BLaER1 treated with 17β-estradiol and CSF1 and Interleukin-3, amounts not matched to agents 10 nM and 100 nM (cell line): ENCODE measurements at regions not wholly inside any gene's neighbourhood (a gene's known extent, or its start where the extent isn't known, plus 50 kb on each side); places are given as distances from the start of the nearest gene placed in this dataset.
A peak's percentile ranks its signal among the peaks of the same experiment; 100 is the strongest.

ENCODE experiments used
- H3K27ac ChIP-seq, 11 experiments: shearing (Covaris generic); formaldehyde crosslinking; 2 replicates each; pipeline ENCODE4 v1.8.1; 2022
- H3K27me3 ChIP-seq, 11 experiments: shearing (Covaris generic); formaldehyde crosslinking; 2 replicates each; pipeline ENCODE4 v1.8.1; 2022
- H3K36me3 ChIP-seq, 11 experiments: shearing (Covaris generic); formaldehyde crosslinking; 2 replicates each; pipeline ENCODE4 v1.8.1; 2022
- H3K4me1 ChIP-seq, 10 experiments: shearing (Covaris generic); formaldehyde crosslinking; 2 replicates each; pipeline ENCODE4 v1.8.1; 2022
- H3K4me2 ChIP-seq, 11 experiments: shearing (Covaris generic); formaldehyde crosslinking; 2 replicates each; pipeline ENCODE4 v1.8.1; 2022
- H3K4me3 ChIP-seq, 10 experiments: shearing (Covaris generic); formaldehyde crosslinking; 2 replicates each; pipeline ENCODE4 v1.8.1; 2022
- H3K9ac ChIP-seq, 11 experiments: shearing (Covaris generic); formaldehyde crosslinking; 2 replicates each; pipeline ENCODE4 v1.8.1; 2022
- H3K9me3 ChIP-seq, 11 experiments: shearing (Covaris generic); formaldehyde crosslinking; replicated peaks in 1 of 11; 2 replicates each; pipeline ENCODE4 v1.8.1; 2022
- H4K20me1 ChIP-seq, 11 experiments: shearing (Covaris generic); formaldehyde crosslinking; 2 replicates each; pipeline ENCODE4 v1.8.1; 2022
- Cebpa-rat ChIP-seq, 11 experiments: shearing (Covaris generic); IDR thresholded peaks; 2 replicates each; pipeline ENCODE4 v1.8.1; 2022

DNA sequence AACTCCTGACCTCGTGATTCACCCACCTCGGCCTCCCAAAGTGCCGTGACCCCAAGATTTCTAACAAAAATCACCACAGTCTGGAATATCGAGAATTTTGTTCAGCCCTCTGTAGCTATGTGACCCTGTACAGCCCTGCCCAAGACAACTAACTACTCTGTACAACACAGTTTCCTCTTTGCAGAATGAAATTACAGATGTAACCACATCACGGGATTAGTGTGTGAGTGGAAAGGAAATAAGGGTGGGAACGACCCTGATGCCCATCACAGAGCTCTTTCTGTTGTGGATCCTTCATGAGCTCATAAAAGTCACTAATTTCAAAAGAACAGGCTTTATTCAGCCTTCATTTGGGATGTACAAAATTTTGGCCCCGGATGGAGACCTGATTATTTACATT lies 50.5 kb upstream of the KRR1 start:
- no peak overlapping the region for H3K9ac ChIP-seq
- peak overlapping the region in 9 of 11 experiments; percentile 1 to 45 (median 19); a peak in 11 of 22 replicates for H3K4me2 ChIP-seq
- H3K4me3 ChIP-seq, result no peak overlapping the region
- H3K36me3 ChIP-seq, result no peaks in the 10 kb centered on the region
- H3K27me3 ChIP-seq, result no peaks in the 10 kb centered on the region
- H3K4me1 ChIP-seq, result peaks cover 0 to 30% (median 18%) of the 10 kb centered on the region in 10 experiments; a peak in 13 of 20 replicates
- H3K27ac ChIP-seq, result no peak overlapping the region
- no peak for TF ChIP-seq Cebpa-rat (IDR thresholded peaks at IDR 0.05)
- H4K20me1 ChIP-seq, result no peaks in the 10 kb centered on the region
- peaks cover 13 to 21% (median 17%) of the 10 kb centered on the region in 11 experiments; a peak in 21 of 22 replicates for H3K9me3 ChIP-seq
